Mammary epithelial cell (primary cell): ENCODE measurements at regions not wholly inside any gene's neighbourhood (a gene's known extent, or its start where the extent isn't known, plus 50 kb on each side); places are given as distances from the start of the nearest gene placed in this dataset.

ENCODE experiments used
- EZH2 ChIP-seq: IDR thresholded peaks from 2 replicates; pipeline ENCODE4 v1.6.1; 2012; ENCODE audit warnings: low read length, inconsistent platforms, borderline replicate concordance
- TF ChIP-seq, protein P1 (sequence below), 2 donors: IDR thresholded peaks in 1 of 2; conservative IDR thresholded peaks in 1 of 2; 2 replicates each; pipeline ENCODE4 v1.5.1; 2011 to 2012; ENCODE audit warnings: inconsistent platforms in 2 of 2, low read length in 2 of 2, mild to moderate bottlenecking in 2 of 2, control low read depth in 1 of 2, low read depth in 1 of 2; ENCODE audit not compliant: insufficient read depth in 1 of 2; ENCODE audit errors: extremely low read depth in 1 of 2

GRCh38 chr13:87131611-87132010 lies 539.6 kb upstream of the SLITRK5 start:
- TF ChIP-seq, protein P1, sequence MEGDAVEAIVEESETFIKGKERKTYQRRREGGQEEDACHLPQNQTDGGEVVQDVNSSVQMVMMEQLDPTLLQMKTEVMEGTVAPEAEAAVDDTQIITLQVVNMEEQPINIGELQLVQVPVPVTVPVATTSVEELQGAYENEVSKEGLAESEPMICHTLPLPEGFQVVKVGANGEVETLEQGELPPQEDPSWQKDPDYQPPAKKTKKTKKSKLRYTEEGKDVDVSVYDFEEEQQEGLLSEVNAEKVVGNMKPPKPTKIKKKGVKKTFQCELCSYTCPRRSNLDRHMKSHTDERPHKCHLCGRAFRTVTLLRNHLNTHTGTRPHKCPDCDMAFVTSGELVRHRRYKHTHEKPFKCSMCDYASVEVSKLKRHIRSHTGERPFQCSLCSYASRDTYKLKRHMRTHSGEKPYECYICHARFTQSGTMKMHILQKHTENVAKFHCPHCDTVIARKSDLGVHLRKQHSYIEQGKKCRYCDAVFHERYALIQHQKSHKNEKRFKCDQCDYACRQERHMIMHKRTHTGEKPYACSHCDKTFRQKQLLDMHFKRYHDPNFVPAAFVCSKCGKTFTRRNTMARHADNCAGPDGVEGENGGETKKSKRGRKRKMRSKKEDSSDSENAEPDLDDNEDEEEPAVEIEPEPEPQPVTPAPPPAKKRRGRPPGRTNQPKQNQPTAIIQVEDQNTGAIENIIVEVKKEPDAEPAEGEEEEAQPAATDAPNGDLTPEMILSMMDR (conservative IDR thresholded peaks at IDR 0.05 in 1 of 2, IDR thresholded peaks at IDR 0.05 in 1 of 2; ENCODE audit: extremely low read depth in 1 of 2, insufficient read depth in 1 of 2, low read depth in 1 of 2, low read length in 2 of 2), result no peak
- TF ChIP-seq EZH2, result no peak
